ENCODE measurements at regions not wholly inside any gene's neighbourhood (a gene's known extent, or its start where the extent isn't known, plus 50 kb on each side); places are given as distances from the start of the nearest gene placed in this dataset.
"Not testable (repeated sequence)": the region's sequence is repeated elsewhere in the genome, so short reads cannot be mapped to it uniquely, and the experiment has no call there.

GRCh38 chr10:31687663-31688482, 240.8 kb downstream of the ARHGAP12 start:
- no peak for DNase-seq (ENCODE audit: low read depth in 2 of 3, low spot score in 1 of 3)

GRCh38 chr10:31686599-31686998, 242.0 kb downstream of the ARHGAP12 start:
- DNase-seq (ENCODE audit: low read depth in 2 of 3, low spot score in 1 of 3), result no peak

GRCh38 chr10:31683682-31684081, 244.9 kb downstream of the ARHGAP12 start:
- no peak for DNase-seq (ENCODE audit: low read depth in 2 of 3, low spot score in 1 of 3)

GRCh38 chr10:31679936-31680335, 248.7 kb downstream of the ARHGAP12 start:
- DNase-seq (ENCODE audit: low read depth in 2 of 3, low spot score in 1 of 3), result no peak

- DNase-seq (ENCODE audit: low read depth in 2 of 3, low spot score in 1 of 3), result no peak
These were observed 249.8 kb downstream of the ARHGAP12 start for GRCh38 chr10:31678575-31679516.

GRCh38 chr10:31678139-31678536, 250.5 kb downstream of the ARHGAP12 start:
- no peak for DNase-seq (ENCODE audit: low read depth in 2 of 3, low spot score in 1 of 3)

- DNase-seq (ENCODE audit: low read depth in 2 of 3, low spot score in 1 of 3), result no peak
These were observed 251.2 kb downstream of the ARHGAP12 start for GRCh38 chr10:31677195-31678138.

- no peak for DNase-seq (ENCODE audit: low read depth in 2 of 3, low spot score in 1 of 3)
These were observed 252.9 kb downstream of the ARHGAP12 start for GRCh38 chr10:31675726-31676125.

GRCh38 chr10:31669357-31669756, 259.3 kb downstream of the ARHGAP12 start:
- no peak for DNase-seq (ENCODE audit: low read depth in 2 of 3, low spot score in 1 of 3)

- DNase-seq (ENCODE audit: low read depth in 2 of 3, low spot score in 1 of 3), result no peak
These were observed 260.3 kb downstream of the ARHGAP12 start for GRCh38 chr10:31668326-31668725.

- DNase-seq (ENCODE audit: low read depth in 2 of 3, low spot score in 1 of 3), result not testable (repeated sequence)
These were observed 262.8 kb downstream of the ARHGAP12 start for GRCh38 chr10:31665764-31666279.

GRCh38 chr10:31664803-31665202, 263.8 kb downstream of the ARHGAP12 start:
- DNase-seq (ENCODE audit: low read depth in 2 of 3, low spot score in 1 of 3), result no peak

- DNase-seq (ENCODE audit: low read depth in 2 of 3, low spot score in 1 of 3), result not testable (repeated sequence)
These were observed 264.6 kb downstream of the ARHGAP12 start for GRCh38 chr10:31664071-31664470.

- no peak for DNase-seq (ENCODE audit: low read depth in 2 of 3, low spot score in 1 of 3)
These were observed 268.3 kb downstream of the ARHGAP12 start for GRCh38 chr10:31660300-31660699.

- DNase-seq (ENCODE audit: low read depth in 2 of 3, low spot score in 1 of 3), result no peak
These were observed 269.0 kb downstream of the ARHGAP12 start for GRCh38 chr10:31659665-31660064.

- DNase-seq (ENCODE audit: low read depth in 2 of 3, low spot score in 1 of 3), result no peak
These were observed 271.2 kb downstream of the ARHGAP12 start for GRCh38 chr10:31657434-31657872.

GRCh38 chr10:31656851-31657433, 271.7 kb downstream of the ARHGAP12 start:
- DNase-seq (ENCODE audit: low read depth in 2 of 3, low spot score in 1 of 3), result no peak

GRCh38 chr10:31652038-31652437, 276.6 kb downstream of the ARHGAP12 start:
- DNase-seq (ENCODE audit: low read depth in 2 of 3, low spot score in 1 of 3), result no peak

- no peak for DNase-seq (ENCODE audit: low read depth in 2 of 3, low spot score in 1 of 3)
These were observed 278.6 kb downstream of the ARHGAP12 start for GRCh38 chr10:31650010-31650409.

- DNase-seq (ENCODE audit: low read depth in 2 of 3, low spot score in 1 of 3), result no peak
These were observed 279.7 kb downstream of the ARHGAP12 start for GRCh38 chr10:31648966-31649365.

All from stimulated activated CD4-positive, alpha-beta T cell treated with anti-CD3 and anti-CD28 coated beads, Interleukin-12 subunit alpha, Interleukin-12 subunit beta, amount 100 ng/mL, for 48 hours (primary cell).